Lung (tissue), 11 donors: ENCODE measurements at regions not wholly inside any gene's neighbourhood (a gene's known extent, or its start where the extent isn't known, plus 50 kb on each side); places are given as distances from the start of the nearest gene placed in this dataset.

Source experiments
- ATAC-seq: fragments of 200-7000 bp; cut with Tn5 transposase; one replicate; pipeline ENCODE4 v1.9.1; 2020; ENCODE audit warnings: moderate number of reproducible peaks; ENCODE audit not compliant: insufficient read depth, low FRiP score
- DNase-seq, 3 donors: peaks; one replicate each; pipeline ENCODE4 v3.0.0-alpha.2; 2013 to 2017
- H3K27ac ChIP-seq, 2 donors: one replicate each; pipeline ENCODE4 v1.5.1; 2013; ENCODE audit warnings: mild to moderate bottlenecking in 2 of 2, moderate library complexity in 2 of 2, control low read depth in 1 of 2, inconsistent platforms in 1 of 2, low read depth in 1 of 2, low read length in 1 of 2
- H3K27me3 ChIP-seq, 3 donors: one replicate each; pipeline ENCODE4 v1.5.1; 2013; ENCODE audit warnings: low read length in 2 of 3; ENCODE audit not compliant: control insufficient read depth in 3 of 3, insufficient read depth in 3 of 3
- H3K36me3 ChIP-seq, 4 donors: one replicate each; pipeline ENCODE4 v1.5.1; 2013; ENCODE audit warnings: low read length in 4 of 4, mild to moderate bottlenecking in 1 of 4, moderate library complexity in 1 of 4; ENCODE audit not compliant: control insufficient read depth in 4 of 4, insufficient read depth in 4 of 4
- H3K4me1 ChIP-seq, 5 donors: one replicate each; pipeline ENCODE4 v1.5.1; 2013; ENCODE audit warnings: low read length in 5 of 5, mild to moderate bottlenecking in 2 of 5, moderate library complexity in 1 of 5; ENCODE audit not compliant: control insufficient read depth in 5 of 5, insufficient read depth in 5 of 5
- H3K4me3 ChIP-seq: one replicate; pipeline ENCODE4 v1.5.1; 2013; ENCODE audit warnings: mild to moderate bottlenecking, control low read depth, moderate library complexity
- H3K9ac ChIP-seq, 2 donors: one replicate each; pipeline ENCODE4 v1.5.1; 2013; ENCODE audit warnings: low read length in 2 of 2, control low read depth in 1 of 2; ENCODE audit not compliant: insufficient read depth in 1 of 2
- H3K9me3 ChIP-seq, 4 donors: one replicate each; pipeline ENCODE4 v1.5.1; 2013; ENCODE audit warnings: low read length in 3 of 4, mild to moderate bottlenecking in 1 of 4, moderate library complexity in 1 of 4; ENCODE audit not compliant: control insufficient read depth in 4 of 4, insufficient read depth in 3 of 4
- WGBS, 2 donors: extraction: QIAGEN DNeasy Blood & Tissue Kit; methylation state at CpG; one replicate each; pipeline ENCODE4 v1.1.7; 2013; 5-methylcytosine and 5-hydroxymethylcytosine counted together
- TF ChIP-seq, protein P1 (sequence below): IDR thresholded peaks from 2 replicates; pipeline ENCODE4 v1.5.1; 2012; ENCODE audit warnings: mild to moderate bottlenecking; ENCODE audit errors: control extremely low read depth, extremely low read depth
- donor health status: control.
- donor health status: control.
- donor health status: Bipolar disorder and iron deficiency.
- donor health status: healthy.
- donor health status: DM: yes; HTN: yes; CAD: no.

- WGBS, 2 donors, result 86 to 97% methylated on average over 3 of the region's 3 CpGs
- H3K9me3 ChIP-seq, result no peaks in the 10 kb centered on the region
- peaks cover 0 to 4% (median 0%) of the 10 kb centered on the region in 5 donors for H3K4me1 ChIP-seq
- ATAC-seq (no peak), DNase-seq (no peak)
- TF ChIP-seq, protein P1, sequence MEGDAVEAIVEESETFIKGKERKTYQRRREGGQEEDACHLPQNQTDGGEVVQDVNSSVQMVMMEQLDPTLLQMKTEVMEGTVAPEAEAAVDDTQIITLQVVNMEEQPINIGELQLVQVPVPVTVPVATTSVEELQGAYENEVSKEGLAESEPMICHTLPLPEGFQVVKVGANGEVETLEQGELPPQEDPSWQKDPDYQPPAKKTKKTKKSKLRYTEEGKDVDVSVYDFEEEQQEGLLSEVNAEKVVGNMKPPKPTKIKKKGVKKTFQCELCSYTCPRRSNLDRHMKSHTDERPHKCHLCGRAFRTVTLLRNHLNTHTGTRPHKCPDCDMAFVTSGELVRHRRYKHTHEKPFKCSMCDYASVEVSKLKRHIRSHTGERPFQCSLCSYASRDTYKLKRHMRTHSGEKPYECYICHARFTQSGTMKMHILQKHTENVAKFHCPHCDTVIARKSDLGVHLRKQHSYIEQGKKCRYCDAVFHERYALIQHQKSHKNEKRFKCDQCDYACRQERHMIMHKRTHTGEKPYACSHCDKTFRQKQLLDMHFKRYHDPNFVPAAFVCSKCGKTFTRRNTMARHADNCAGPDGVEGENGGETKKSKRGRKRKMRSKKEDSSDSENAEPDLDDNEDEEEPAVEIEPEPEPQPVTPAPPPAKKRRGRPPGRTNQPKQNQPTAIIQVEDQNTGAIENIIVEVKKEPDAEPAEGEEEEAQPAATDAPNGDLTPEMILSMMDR, result no peak
- no peak overlapping the region for H3K4me3 ChIP-seq
- no peak overlapping the region for H3K9ac ChIP-seq
- no peaks in the 10 kb centered on the region for H3K27me3 ChIP-seq
- H3K36me3 ChIP-seq, result peaks cover 0 to 1% (median 0%) of the 10 kb centered on the region in 4 donors
- no peak overlapping the region for H3K27ac ChIP-seq
Measured at GRCh38 chr2:24412812-24413211, 52.5 kb upstream of the ITSN2 start.

- TF ChIP-seq, protein P1, result no peak
- Histone ChIP-seq H3K36me3 (peaks cover 0 to 1% (median 0%) of the 10 kb centered on the region in 4 donors), H3K27ac (no peak overlapping the region), H3K9ac (no peak overlapping the region), H3K27me3 (no peaks in the 10 kb centered on the region), H3K9me3 (no peaks in the 10 kb centered on the region), H3K4me1 (peaks cover 0 to 4% (median 0%) of the 10 kb centered on the region in 5 donors), H3K4me3 (no peak overlapping the region)
- DNase-seq, result no peak
- WGBS, 2 donors, result 90 to 93% methylated on average over 4 of the region's 4 CpGs
- ATAC-seq, result no peak
Measured at GRCh38 chr2:24411488-24412151, 51.3 kb upstream of the ITSN2 start.

DNA sequence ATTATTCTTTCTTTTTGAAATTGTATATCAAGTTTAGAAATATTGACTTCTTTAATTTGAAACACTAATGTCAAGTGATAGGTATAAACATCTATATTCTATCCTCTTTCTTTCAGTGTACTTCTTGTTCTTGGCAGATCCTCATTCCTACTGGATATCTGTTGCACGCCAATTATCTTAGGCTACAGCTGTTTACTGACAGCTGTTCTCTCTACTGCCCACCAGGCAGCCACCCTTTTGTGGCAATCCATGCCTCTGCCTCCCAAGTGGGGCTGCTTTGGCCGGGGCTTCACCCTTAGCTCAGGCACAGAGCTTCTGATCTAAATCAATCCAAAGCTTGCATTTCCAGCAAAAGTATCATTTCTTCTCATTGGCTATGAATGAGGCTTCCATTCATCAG is 50.6 kb upstream of the ITSN2 start:
- ATAC-seq (no peak), DNase-seq (no peak)
- H3K4me1 ChIP-seq, result peaks cover 0 to 4% (median 0%) of the 10 kb centered on the region in 5 donors
- no peak overlapping the region for H3K9ac ChIP-seq
- TF ChIP-seq, protein P1, result no peak
- H3K9me3 ChIP-seq, result no peaks in the 10 kb centered on the region
- no peaks in the 10 kb centered on the region for H3K27me3 ChIP-seq
- H3K27ac ChIP-seq, result no peak overlapping the region
- H3K36me3 ChIP-seq, result peaks cover 0 to 1% (median 0%) of the 10 kb centered on the region in 4 donors
- WGBS, 2 donors, result 80 to 88% methylated on average over 2 of the region's 2 CpGs
- H3K4me3 ChIP-seq, result no peak overlapping the region
